ENCODE measurements at regions not wholly inside any gene's neighbourhood (a gene's known extent, or its start where the extent isn't known, plus 50 kb on each side); places are given as distances from the start of the nearest gene placed in this dataset.

GRCh38 chr2:238521002-238521401 lies 94.3 kb downstream of the ASB1 start:
- TF ChIP-seq CTCF (IDR thresholded peaks at IDR 0.05; ENCODE audit: poor library complexity, severe bottlenecking), result no peak
- no peaks in the 10 kb centered on the region for H3K27me3 ChIP-seq (ENCODE audit: insufficient read depth, poor library complexity, severe bottlenecking)
- H3K4me1 ChIP-seq (ENCODE audit: insufficient read depth, poor library complexity, severe bottlenecking), result no peaks in the 10 kb centered on the region
- ATAC-seq (ENCODE audit: low read depth), result no peak
- no peak overlapping the region for H3K27ac ChIP-seq (ENCODE audit: poor library complexity, severe bottlenecking)
- no peak for DNase-seq (ENCODE audit: low spot score)
- peaks cover 6% of the 10 kb centered on the region for H3K9me3 ChIP-seq (ENCODE audit: severe bottlenecking)
- H3K4me3 ChIP-seq (ENCODE audit: severe bottlenecking), result no peak overlapping the region
- no peaks in the 10 kb centered on the region; the same call in 1 of the 2 replicates for H3K36me3 ChIP-seq (ENCODE audit: low read depth)

GRCh38 chr2:238521870-238522269 lies 95.1 kb downstream of the ASB1 start:
- Histone ChIP-seq H3K36me3 (ENCODE audit: low read depth) (no peaks in the 10 kb centered on the region; the same call in 1 of the 2 replicates), H3K4me1 (ENCODE audit: insufficient read depth, poor library complexity, severe bottlenecking) (no peaks in the 10 kb centered on the region)
- no peak for DNase-seq (ENCODE audit: low spot score)

GRCh38 chr2:238523158-238524110 lies 96.7 kb downstream of the ASB1 start:
- Histone ChIP-seq H3K4me3 (ENCODE audit: severe bottlenecking) (no peak overlapping the region), H3K27ac (ENCODE audit: poor library complexity, severe bottlenecking) (no peak overlapping the region), H3K4me1 (ENCODE audit: insufficient read depth, poor library complexity, severe bottlenecking) (peaks cover 11% of the 10 kb centered on the region), H3K9me3 (ENCODE audit: severe bottlenecking) (no peaks in the 10 kb centered on the region), H3K27me3 (ENCODE audit: insufficient read depth, poor library complexity, severe bottlenecking) (no peaks in the 10 kb centered on the region), H3K36me3 (ENCODE audit: low read depth) (no peaks in the 10 kb centered on the region)
- DNase-seq (ENCODE audit: low spot score) (no peak), ATAC-seq (ENCODE audit: low read depth) (no peak)
- TF ChIP-seq CTCF (IDR thresholded peaks at IDR 0.05; ENCODE audit: poor library complexity, severe bottlenecking), result no peak

More at GRCh38 chr2:238521870-238522269, 95.1 kb downstream of the ASB1 start:
- no peaks in the 10 kb centered on the region for H3K27me3 ChIP-seq (ENCODE audit: insufficient read depth, poor library complexity, severe bottlenecking)
- no peak overlapping the region for H3K4me3 ChIP-seq (ENCODE audit: severe bottlenecking)
- ATAC-seq (ENCODE audit: low read depth), result no peak
- H3K27ac ChIP-seq (ENCODE audit: poor library complexity, severe bottlenecking), result no peak overlapping the region
- H3K9me3 ChIP-seq (ENCODE audit: severe bottlenecking), result peaks cover 4% of the 10 kb centered on the region
- no peak for TF ChIP-seq CTCF (IDR thresholded peaks at IDR 0.05; ENCODE audit: poor library complexity, severe bottlenecking)

GRCh38 chr2:238524426-238524983 lies 97.8 kb downstream of the ASB1 start:
- H3K36me3 ChIP-seq (ENCODE audit: low read depth), result no peaks in the 10 kb centered on the region
- no peak for ATAC-seq (ENCODE audit: low read depth)
- TF ChIP-seq CTCF (IDR thresholded peaks at IDR 0.05; ENCODE audit: poor library complexity, severe bottlenecking), result no peak
- no peaks in the 10 kb centered on the region for H3K27me3 ChIP-seq (ENCODE audit: insufficient read depth, poor library complexity, severe bottlenecking)
- H3K9me3 ChIP-seq (ENCODE audit: severe bottlenecking), result no peaks in the 10 kb centered on the region
- no peak overlapping the region for H3K27ac ChIP-seq (ENCODE audit: poor library complexity, severe bottlenecking)
- peaks cover 11% of the 10 kb centered on the region for H3K4me1 ChIP-seq (ENCODE audit: insufficient read depth, poor library complexity, severe bottlenecking)
- no peak overlapping the region for H3K4me3 ChIP-seq (ENCODE audit: severe bottlenecking)
- no peak for DNase-seq (ENCODE audit: low spot score)

All from RWPE2 (cell line).